ENCODE measurements at regions not wholly inside any gene's neighbourhood (a gene's known extent, or its start where the extent isn't known, plus 50 kb on each side); places are given as distances from the start of the nearest gene placed in this dataset.
A peak's percentile ranks its signal among the peaks of the same experiment; 100 is the strongest.

DNA sequence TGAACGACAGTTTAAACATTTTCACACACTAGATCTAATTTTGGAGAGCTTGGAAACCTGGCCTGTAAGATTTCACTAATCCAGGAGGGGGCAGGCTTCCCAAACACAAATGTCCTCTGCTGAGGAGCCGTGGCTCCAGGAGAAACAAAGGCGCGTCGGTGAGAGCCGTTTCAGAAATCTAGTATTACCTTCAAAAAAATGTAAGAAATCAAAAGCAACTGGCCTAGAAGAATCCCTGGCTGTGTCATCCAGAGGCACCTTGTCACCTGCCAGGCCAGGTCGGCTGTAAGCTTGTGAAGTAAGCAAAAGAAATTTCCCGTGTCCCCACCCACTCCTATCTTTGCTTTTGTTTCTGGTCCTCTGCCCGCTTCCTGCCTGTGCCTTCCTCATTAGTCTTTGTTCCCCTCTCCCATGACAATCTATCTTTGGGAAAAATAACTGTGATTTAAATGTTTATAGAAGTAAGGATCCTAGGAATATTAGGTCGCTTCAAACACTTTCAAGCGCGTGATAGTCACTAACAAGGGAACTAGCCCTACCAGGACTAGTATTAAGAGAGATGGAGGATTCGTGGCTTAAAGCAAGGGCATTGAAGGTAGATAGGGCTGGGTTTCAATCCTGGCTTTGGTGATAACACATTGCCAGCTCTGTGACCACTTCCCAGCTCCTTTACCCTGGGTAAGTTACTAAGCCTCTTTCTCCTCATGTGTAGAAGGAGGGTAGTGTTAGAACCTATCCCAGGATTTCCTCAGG, 99.5 kb upstream of the STK39 start (continued):
- TF ChIP-seq ZBTB20 (tag by site-specific recombination; IDR thresholded peaks at IDR 0.05) (no peak), ZNF585B (tag by site-specific recombination; IDR thresholded peaks at IDR 0.05) (no peak), KLF9 (tag by site-specific recombination; IDR thresholded peaks at IDR 0.05; ENCODE audit: low read depth) (no peak), ZNF341 (tag by site-specific recombination; IDR thresholded peaks at IDR 0.05; ENCODE audit: low read depth) (no peak), MZF1 (tag by site-specific recombination; IDR thresholded peaks at IDR 0.05; ENCODE audit: borderline replicate concordance) (no peak), ZBTB8A (tag by site-specific recombination; IDR thresholded peaks at IDR 0.05) (no peak), ZNF529 (tag by site-specific recombination; IDR thresholded peaks at IDR 0.05; ENCODE audit: insufficient replicate concordance) (no peak), MYNN (tag by site-specific recombination; IDR thresholded peaks at IDR 0.05; ENCODE audit: borderline replicate concordance) (no peak), ZNF169 (tag by site-specific recombination; IDR thresholded peaks at IDR 0.05) (no peak), ZSCAN16 (tag by site-specific recombination; IDR thresholded peaks at IDR 0.05) (no peak), TCF7L2 (IDR thresholded peaks at IDR 0.05; ENCODE audit: borderline replicate concordance, low read depth, low read length) (no peak), ZNF747 (tag by site-specific recombination; IDR thresholded peaks at IDR 0.05) (no peak), ZNF654 (tag by site-specific recombination; IDR thresholded peaks at IDR 0.05; ENCODE audit: low read depth) (peak; percentile 80), ZBTB48 (tag by site-specific recombination; IDR thresholded peaks at IDR 0.05) (no peak), ZNF843 (tag by site-specific recombination; IDR thresholded peaks at IDR 0.05) (no peak), YY1 (tag by site-specific recombination; IDR thresholded peaks at IDR 0.05) (no peak), ZNF248 (tag by site-specific recombination; IDR thresholded peaks at IDR 0.05) (no peak), ZBTB1 (tag by site-specific recombination; IDR thresholded peaks at IDR 0.05) (no peak), ZNF624 (tag by site-specific recombination; IDR thresholded peaks at IDR 0.05) (no peak), SCRT1 (tag by site-specific recombination; IDR thresholded peaks at IDR 0.05; ENCODE audit: borderline replicate concordance) (no peak), ZNF416 (tag by site-specific recombination; IDR thresholded peaks at IDR 0.05) (no peak), ZEB2 (tag by site-specific recombination; IDR thresholded peaks at IDR 0.05) (no peak)
- TF ChIP-seq, protein P1, sequence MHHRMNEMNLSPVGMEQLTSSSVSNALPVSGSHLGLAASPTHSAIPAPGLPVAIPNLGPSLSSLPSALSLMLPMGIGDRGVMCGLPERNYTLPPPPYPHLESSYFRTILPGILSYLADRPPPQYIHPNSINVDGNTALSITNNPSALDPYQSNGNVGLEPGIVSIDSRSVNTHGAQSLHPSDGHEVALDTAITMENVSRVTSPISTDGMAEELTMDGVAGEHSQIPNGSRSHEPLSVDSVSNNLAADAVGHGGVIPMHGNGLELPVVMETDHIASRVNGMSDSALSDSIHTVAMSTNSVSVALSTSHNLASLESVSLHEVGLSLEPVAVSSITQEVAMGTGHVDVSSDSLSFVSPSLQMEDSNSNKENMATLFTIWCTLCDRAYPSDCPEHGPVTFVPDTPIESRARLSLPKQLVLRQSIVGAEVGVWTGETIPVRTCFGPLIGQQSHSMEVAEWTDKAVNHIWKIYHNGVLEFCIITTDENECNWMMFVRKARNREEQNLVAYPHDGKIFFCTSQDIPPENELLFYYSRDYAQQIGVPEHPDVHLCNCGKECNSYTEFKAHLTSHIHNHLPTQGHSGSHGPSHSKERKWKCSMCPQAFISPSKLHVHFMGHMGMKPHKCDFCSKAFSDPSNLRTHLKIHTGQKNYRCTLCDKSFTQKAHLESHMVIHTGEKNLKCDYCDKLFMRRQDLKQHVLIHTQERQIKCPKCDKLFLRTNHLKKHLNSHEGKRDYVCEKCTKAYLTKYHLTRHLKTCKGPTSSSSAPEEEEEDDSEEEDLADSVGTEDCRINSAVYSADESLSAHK (tag by site-specific recombination; IDR thresholded peaks at IDR 0.05): no peak
- TF ChIP-seq, protein P2, sequence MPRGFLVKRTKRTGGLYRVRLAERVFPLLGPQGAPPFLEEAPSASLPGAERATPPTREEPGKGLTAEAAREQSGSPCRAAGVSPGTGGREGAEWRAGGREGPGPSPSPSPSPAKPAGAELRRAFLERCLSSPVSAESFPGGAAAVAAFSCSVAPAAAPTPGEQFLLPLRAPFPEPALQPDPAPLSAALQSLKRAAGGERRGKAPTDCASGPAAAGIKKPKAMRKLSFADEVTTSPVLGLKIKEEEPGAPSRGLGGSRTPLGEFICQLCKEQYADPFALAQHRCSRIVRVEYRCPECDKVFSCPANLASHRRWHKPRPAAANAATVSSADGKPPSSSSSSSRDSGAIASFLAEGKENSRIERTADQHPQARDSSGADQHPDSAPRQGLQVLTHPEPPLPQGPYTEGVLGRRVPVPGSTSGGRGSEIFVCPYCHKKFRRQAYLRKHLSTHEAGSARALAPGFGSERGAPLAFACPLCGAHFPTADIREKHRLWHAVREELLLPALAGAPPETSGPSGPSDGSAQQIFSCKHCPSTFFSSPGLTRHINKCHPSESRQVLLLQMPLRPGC (tag by site-specific recombination; IDR thresholded peaks at IDR 0.05): no peak
- TF ChIP-seq, protein P3, sequence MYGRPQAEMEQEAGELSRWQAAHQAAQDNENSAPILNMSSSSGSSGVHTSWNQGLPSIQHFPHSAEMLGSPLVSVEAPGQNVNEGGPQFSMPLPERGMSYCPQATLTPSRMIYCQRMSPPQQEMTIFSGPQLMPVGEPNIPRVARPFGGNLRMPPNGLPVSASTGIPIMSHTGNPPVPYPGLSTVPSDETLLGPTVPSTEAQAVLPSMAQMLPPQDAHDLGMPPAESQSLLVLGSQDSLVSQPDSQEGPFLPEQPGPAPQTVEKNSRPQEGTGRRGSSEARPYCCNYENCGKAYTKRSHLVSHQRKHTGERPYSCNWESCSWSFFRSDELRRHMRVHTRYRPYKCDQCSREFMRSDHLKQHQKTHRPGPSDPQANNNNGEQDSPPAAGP (tag by site-specific recombination; IDR thresholded peaks at IDR 0.05): no peak
- TF ChIP-seq, protein P4, sequence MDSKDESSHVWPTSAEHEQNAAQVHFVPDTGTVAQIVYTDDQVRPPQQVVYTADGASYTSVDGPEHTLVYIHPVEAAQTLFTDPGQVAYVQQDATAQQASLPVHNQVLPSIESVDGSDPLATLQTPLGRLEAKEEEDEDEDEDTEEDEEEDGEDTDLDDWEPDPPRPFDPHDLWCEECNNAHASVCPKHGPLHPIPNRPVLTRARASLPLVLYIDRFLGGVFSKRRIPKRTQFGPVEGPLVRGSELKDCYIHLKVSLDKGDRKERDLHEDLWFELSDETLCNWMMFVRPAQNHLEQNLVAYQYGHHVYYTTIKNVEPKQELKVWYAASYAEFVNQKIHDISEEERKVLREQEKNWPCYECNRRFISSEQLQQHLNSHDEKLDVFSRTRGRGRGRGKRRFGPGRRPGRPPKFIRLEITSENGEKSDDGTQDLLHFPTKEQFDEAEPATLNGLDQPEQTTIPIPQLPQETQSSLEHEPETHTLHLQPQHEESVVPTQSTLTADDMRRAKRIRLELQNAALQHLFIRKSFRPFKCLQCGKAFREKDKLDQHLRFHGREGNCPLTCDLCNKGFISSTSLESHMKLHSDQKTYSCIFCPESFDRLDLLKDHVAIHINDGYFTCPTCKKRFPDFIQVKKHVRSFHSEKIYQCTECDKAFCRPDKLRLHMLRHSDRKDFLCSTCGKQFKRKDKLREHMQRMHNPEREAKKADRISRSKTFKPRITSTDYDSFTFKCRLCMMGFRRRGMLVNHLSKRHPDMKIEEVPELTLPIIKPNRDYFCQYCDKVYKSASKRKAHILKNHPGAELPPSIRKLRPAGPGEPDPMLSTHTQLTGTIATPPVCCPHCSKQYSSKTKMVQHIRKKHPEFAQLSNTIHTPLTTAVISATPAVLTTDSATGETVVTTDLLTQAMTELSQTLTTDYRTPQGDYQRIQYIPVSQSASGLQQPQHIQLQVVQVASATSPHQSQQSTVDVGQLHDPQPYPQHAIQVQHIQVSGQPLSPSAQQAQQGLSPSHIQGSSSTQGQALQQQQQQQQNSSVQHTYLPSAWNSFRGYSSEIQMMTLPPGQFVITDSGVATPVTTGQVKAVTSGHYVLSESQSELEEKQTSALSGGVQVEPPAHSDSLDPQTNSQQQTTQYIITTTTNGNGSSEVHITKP (tag by site-specific recombination; IDR thresholded peaks at IDR 0.05): 0 out of 2 replicates have a peak, but pooled peaks have one; percentile 20
- TF ChIP-seq, protein P5, sequence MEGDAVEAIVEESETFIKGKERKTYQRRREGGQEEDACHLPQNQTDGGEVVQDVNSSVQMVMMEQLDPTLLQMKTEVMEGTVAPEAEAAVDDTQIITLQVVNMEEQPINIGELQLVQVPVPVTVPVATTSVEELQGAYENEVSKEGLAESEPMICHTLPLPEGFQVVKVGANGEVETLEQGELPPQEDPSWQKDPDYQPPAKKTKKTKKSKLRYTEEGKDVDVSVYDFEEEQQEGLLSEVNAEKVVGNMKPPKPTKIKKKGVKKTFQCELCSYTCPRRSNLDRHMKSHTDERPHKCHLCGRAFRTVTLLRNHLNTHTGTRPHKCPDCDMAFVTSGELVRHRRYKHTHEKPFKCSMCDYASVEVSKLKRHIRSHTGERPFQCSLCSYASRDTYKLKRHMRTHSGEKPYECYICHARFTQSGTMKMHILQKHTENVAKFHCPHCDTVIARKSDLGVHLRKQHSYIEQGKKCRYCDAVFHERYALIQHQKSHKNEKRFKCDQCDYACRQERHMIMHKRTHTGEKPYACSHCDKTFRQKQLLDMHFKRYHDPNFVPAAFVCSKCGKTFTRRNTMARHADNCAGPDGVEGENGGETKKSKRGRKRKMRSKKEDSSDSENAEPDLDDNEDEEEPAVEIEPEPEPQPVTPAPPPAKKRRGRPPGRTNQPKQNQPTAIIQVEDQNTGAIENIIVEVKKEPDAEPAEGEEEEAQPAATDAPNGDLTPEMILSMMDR (tag by site-specific recombination; IDR thresholded peaks at IDR 0.05): peak; percentile 47

All from HEK293 (cell line).